HCT116 (cell line): ENCODE measurements at regions not wholly inside any gene's neighbourhood (a gene's known extent, or its start where the extent isn't known, plus 50 kb on each side); places are given as distances from the start of the nearest gene placed in this dataset.

ENCODE experiments used
- ATAC-seq: fragments of 200-7000 bp; cut with Tn5 transposase; 2 replicates; pipeline ENCODE4 v1.9.1; 2020; ENCODE audit warnings: mild to moderate bottlenecking, moderate library complexity
- BruUV-seq: library from RNA; stranded (reverse); fragments of 400-500 nt; replicated peaks from 2 replicates; lab custom pipeline; 2021; lab: Mats Ljungman, UMichigan
- CTCF ChIA-PET: fragments of 300-600 bp; sonication (Branson Sonifier 250); formaldehyde crosslinking; loops from one replicate; lab custom pipeline; 2021; ENCODE audit warnings: antibody characterized with exemption; lab: Charles Lee
- POLR2A ChIA-PET: fragments of 300-600, 350-600 bp; sonication (Branson Sonifier 250); formaldehyde crosslinking; loops from one replicate; lab custom pipeline; 2021; ENCODE audit warnings: antibody characterized with exemption; lab: Charles Lee
- RAD21 ChIA-PET, 2 experiments: fragments of 300-600 bp; sonication (Branson Sonifier 250); formaldehyde crosslinking; loops; one replicate each; lab custom pipeline; 2023; ENCODE audit warnings: low total read pairs in 2 of 2; ENCODE audit not compliant: uncharacterized antibody in 2 of 2, unreplicated experiment in 2 of 2, low non-redundant PET in 1 of 2; lab: Charles Lee
- DNase-seq: peaks from one replicate; pipeline ENCODE4 v3.0.0-alpha.2; 2010; ENCODE audit warnings: low read depth, low spot score
- H2AFZ ChIP-seq: fragments of 200-600 bp; shearing (Covaris generic), sonication (generic); 2 replicates; pipeline ENCODE4 v1.6.1; 2017; ENCODE audit warnings: low read depth, mixed run types, mixed read lengths, antibody characterized with exemption, low read length; ENCODE audit not compliant: poor library complexity, severe bottlenecking
- H3K27ac ChIP-seq: 2 replicates; pipeline ENCODE4 v1.5.1; 2012; ENCODE audit warnings: low read depth, low read length
- H3K27me3 ChIP-seq: fragments of 200-600 bp; sonication (generic); 2 replicates; pipeline ENCODE4 v1.6.1; 2016; ENCODE audit warnings: mixed run types, low read length, mixed read lengths; ENCODE audit not compliant: insufficient read depth
- H3K36me3 ChIP-seq, 2 experiments: fragments of 200-500 bp in 1 of 2; fragments of 200-600 bp in 1 of 2; sonication (Bioruptor generic) in 1 of 2; sonication (generic) in 1 of 2; 2 replicates each; pipeline versions ENCODE4 v1.5.1 to v1.6.1; 2014 to 2016; ENCODE audit warnings: low read length in 2 of 2, inconsistent platforms in 1 of 2, mixed read lengths in 1 of 2, mixed run types in 1 of 2; ENCODE audit not compliant: insufficient read depth in 2 of 2, control insufficient read depth in 1 of 2
- H3K4me1 ChIP-seq, 2 experiments: fragments of 200-600 bp in 1 of 2; sonication (generic) in 1 of 2; 2 replicates each; pipeline versions ENCODE4 v1.5.1 to v1.6.1; 2012 to 2017; ENCODE audit warnings: low read length in 2 of 2, inconsistent platforms in 1 of 2, mild to moderate bottlenecking in 1 of 2, mixed read lengths in 1 of 2, mixed run types in 1 of 2, moderate library complexity in 1 of 2; ENCODE audit not compliant: insufficient read depth in 2 of 2, control insufficient read depth in 1 of 2
- H3K4me2 ChIP-seq: fragments of 200-600 bp; sonication (generic); 2 replicates; pipeline ENCODE4 v1.6.1; 2017; ENCODE audit warnings: mixed run types, low read length, mixed read lengths
- H3K4me3 ChIP-seq, 2 experiments: fragments of 200-600 bp in 1 of 2; sonication (generic) in 1 of 2; replicated peaks in 1 of 2; 2 replicates each; pipeline ENCODE4 v1.5.1; 2011 to 2016; ENCODE audit warnings: low read length in 2 of 2, control low read depth in 1 of 2, low read depth in 1 of 2, mild to moderate bottlenecking in 1 of 2, mixed read lengths in 1 of 2, mixed run types in 1 of 2
- H3K79me2 ChIP-seq: fragments of 200-600 bp; sonication (generic); 2 replicates; pipeline ENCODE4 v1.6.1; 2017; ENCODE audit warnings: mild to moderate bottlenecking, mixed run types, low read length, moderate library complexity, mixed read lengths; ENCODE audit not compliant: insufficient read depth
- H3K9ac ChIP-seq: fragments of 200-600 bp; sonication (generic); 2 replicates; pipeline ENCODE4 v1.6.1; 2016; ENCODE audit warnings: low read length, mixed read lengths
- H3K9me2 ChIP-seq: fragments of 200-600 bp; sonication (generic), shearing (Covaris generic); 2 replicates; pipeline ENCODE4 v1.6.1; 2017; ENCODE audit warnings: mixed run types, mild to moderate bottlenecking, moderate library complexity; ENCODE audit not compliant: insufficient read depth
- H3K9me3 ChIP-seq, 2 experiments: fragments of 200-500 bp in 1 of 2; fragments of 200-600 bp in 1 of 2; sonication (Bioruptor generic) in 1 of 2; sonication (generic) in 1 of 2; 2 replicates each; pipeline ENCODE4 v1.6.1; 2014 to 2017; ENCODE audit warnings: low read length in 2 of 2, mixed read lengths in 2 of 2, inconsistent platforms in 1 of 2, low read depth in 1 of 2, mild to moderate bottlenecking in 1 of 2, mixed run types in 1 of 2, moderate library complexity in 1 of 2; ENCODE audit not compliant: control insufficient read depth in 1 of 2, insufficient read depth in 1 of 2
- H4K20me1 ChIP-seq: fragments of 200-600 bp; sonication (generic), shearing (Covaris generic); 2 replicates; pipeline ENCODE4 v1.6.1; 2017; ENCODE audit warnings: mixed run types, mild to moderate bottlenecking, moderate library complexity; ENCODE audit not compliant: insufficient read depth
- CBX3 ChIP-seq: IDR thresholded peaks from 2 replicates; pipeline ENCODE4 v1.6.1; 2012; ENCODE audit warnings: low read depth
- CEBPB ChIP-seq: IDR thresholded peaks from 2 replicates; pipeline ENCODE4 v1.6.1; 2012; ENCODE audit warnings: low read depth
- EGR1 ChIP-seq: IDR thresholded peaks from 2 replicates; pipeline ENCODE4 v1.6.1; 2012; ENCODE audit warnings: low read depth
- EZH2phosphoT487 ChIP-seq: fragments of 200-600 bp; IDR thresholded peaks from 2 replicates; pipeline ENCODE4 v1.6.1; 2018; ENCODE audit warnings: antibody characterized with exemption, borderline replicate concordance
- MAX ChIP-seq: IDR thresholded peaks from 2 replicates; pipeline ENCODE4 v1.6.1; 2012
- RAD21 ChIP-seq: IDR thresholded peaks from 2 replicates; pipeline ENCODE4 v1.6.1; 2012; ENCODE audit warnings: low read depth, mild to moderate bottlenecking
- REST ChIP-seq: IDR thresholded peaks from 2 replicates; pipeline ENCODE4 v1.6.1; 2012; ENCODE audit warnings: low read depth
- SP1 ChIP-seq: IDR thresholded peaks from 2 replicates; pipeline ENCODE4 v1.6.1; 2012; ENCODE audit warnings: low read depth
- SRF ChIP-seq: IDR thresholded peaks from 2 replicates; pipeline ENCODE4 v1.6.1; 2012; ENCODE audit warnings: low read depth
- ZFX ChIP-seq: fragments of 450-650 bp; IDR thresholded peaks from 2 replicates; pipeline ENCODE4 v1.6.1; 2017
- ZNF274 ChIP-seq: fragments of 200-500 bp; sonication (Bioruptor generic); IDR thresholded peaks from 2 replicates; pipeline ENCODE4 v1.6.1; 2014; ENCODE audit warnings: mild to moderate bottlenecking, low read depth, low read length, inconsistent platforms
- intact Hi-C: fragments of 100-400 bp; cut with micrococcal nuclease; formaldehyde crosslinking; loops from 2 replicates; pipeline ENCODE4 v1.10.0; 2022
- TF ChIP-seq, protein P1 (sequence below): IDR thresholded peaks from 2 replicates; pipeline ENCODE4 v1.6.1; 2012

GRCh38 chr15:53851110-53851848 lies 91.8 kb upstream of the WDR72 start:
- CTCF ChIA-PET = no interaction called here
- DNase-seq = no peak

More at GRCh38 chr15:53851110-53851848, 91.8 kb upstream of the WDR72 start:
- no peaks in the 10 kb centered on the region for H3K4me1 ChIP-seq
- H4K20me1 ChIP-seq = no peaks in the 10 kb centered on the region
- H3K79me2 ChIP-seq = no peaks in the 10 kb centered on the region
- H3K27me3 ChIP-seq = no peaks in the 10 kb centered on the region
- H3K4me2 ChIP-seq = no peak overlapping the region
- POLR2A ChIA-PET = no interaction called here
- H3K9me2 ChIP-seq = no peaks in the 10 kb centered on the region
- intact Hi-C loops = no loop called here
- H3K27ac ChIP-seq = no peak overlapping the region
- H3K4me3 ChIP-seq = no peak overlapping the region
- BruUV-seq = no TSS peak
- no peak overlapping the region for H3K9ac ChIP-seq
- no peak for ATAC-seq
- RAD21 ChIA-PET = no interaction called here
- H2AFZ ChIP-seq = no peak overlapping the region
- H3K36me3 ChIP-seq = no peaks in the 10 kb centered on the region
- TF ChIP-seq EGR1 (no peak), ZFX (no peak), ZNF274 (no peak), CEBPB (no peak), SRF (no peak), REST (no peak), RAD21 (no peak), MAX (no peak), SP1 (no peak), CBX3 (no peak), EZH2phosphoT487 (no peak)
- TF ChIP-seq, protein P1, sequence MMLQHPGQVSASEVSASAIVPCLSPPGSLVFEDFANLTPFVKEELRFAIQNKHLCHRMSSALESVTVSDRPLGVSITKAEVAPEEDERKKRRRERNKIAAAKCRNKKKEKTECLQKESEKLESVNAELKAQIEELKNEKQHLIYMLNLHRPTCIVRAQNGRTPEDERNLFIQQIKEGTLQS = no peak
- H3K9me3 ChIP-seq = peaks cover under 1 to 7% of the 10 kb centered on the region in 2 experiments; a peak in 1 of 4 replicates
